ENCODE measurements at regions not wholly inside any gene's neighbourhood (a gene's known extent, or its start where the extent isn't known, plus 50 kb on each side); places are given as distances from the start of the nearest gene placed in this dataset.

DNA sequence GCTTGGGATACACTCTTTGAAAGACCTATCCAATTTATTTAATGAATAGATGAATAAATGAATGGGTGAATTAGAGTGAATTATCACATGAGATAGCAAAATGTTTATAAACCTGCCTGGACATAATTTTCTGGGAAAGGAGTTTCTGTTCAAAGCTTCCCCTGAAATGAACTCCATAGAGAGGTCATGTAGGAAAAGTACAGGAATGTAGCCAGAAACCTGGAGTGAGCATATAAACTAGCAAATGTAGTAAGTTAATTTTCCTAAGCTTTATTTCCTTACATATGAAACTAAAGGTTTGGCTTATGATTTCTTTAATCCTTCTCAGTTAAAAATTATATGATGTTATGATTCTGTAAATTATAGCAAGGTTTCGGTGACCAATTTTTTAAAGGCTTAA, 380.3 kb upstream of the RSPO3 start:
- no TSS peak for BruUV-seq (replicated peaks)
- no peak overlapping the region for H3K4me3 ChIP-seq
- ATAC-seq, result no peak

DNA sequence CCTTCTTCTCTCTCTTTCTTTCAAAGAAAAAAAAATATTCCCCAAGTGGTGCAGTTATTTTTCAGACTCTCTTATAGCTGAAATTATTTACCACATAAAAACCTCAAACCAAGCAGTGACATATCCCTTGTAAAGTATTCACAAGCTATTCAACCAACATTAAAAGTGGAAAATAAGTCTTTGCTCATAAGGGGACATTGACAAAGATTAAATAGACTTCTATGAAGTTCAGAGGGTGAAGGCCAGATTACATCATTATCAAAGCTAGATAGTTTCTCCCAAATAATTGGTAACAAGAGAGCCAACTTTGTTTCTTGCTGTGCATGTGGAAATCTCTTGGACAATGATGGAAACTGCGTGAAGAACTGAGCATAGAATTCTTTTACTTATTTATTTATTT, 379.8 kb upstream of the RSPO3 start:
- no peaks in the 10 kb centered on the region for H3K4me1 ChIP-seq (ENCODE audit: control insufficient read depth, insufficient read depth, low read length)
- no peaks in the 10 kb centered on the region for H3K79me2 ChIP-seq (ENCODE audit: control insufficient read depth, insufficient read depth, low read length)
- 11% methylated on average over 1 of the region's 1 CpG for WGBS (ENCODE audit: insufficient coverage, insufficient replicate concordance, low lambda C conversion rate, missing lambda C conversion rate)
- intact Hi-C loops (cut with micrococcal nuclease; ENCODE audit: unreplicated experiment), result no loop called here
- H2AFZ ChIP-seq (ENCODE audit: control insufficient read depth, low read depth, low read length), result no peak overlapping the region
- H4K20me1 ChIP-seq (ENCODE audit: control insufficient read depth, insufficient read depth), result no peaks in the 10 kb centered on the region
- no peak overlapping the region for H3K27ac ChIP-seq (ENCODE audit: control insufficient read depth, insufficient read depth)
- no peaks in the 10 kb centered on the region for H3K27me3 ChIP-seq (replicated peaks in 1 of 2; ENCODE audit: control insufficient read depth in 2 of 2, insufficient read depth in 2 of 2, low read length in 1 of 2)
- no peak overlapping the region for H3K4me3 ChIP-seq
- CTCF ChIA-PET, result interaction anchor here (1.2 kb wide), 1 partner anchor 16 kb away, joined by 4 read pairs; no protein-coding TSS in a partner anchor
- H3K36me3 ChIP-seq (ENCODE audit: control insufficient read depth in 2 of 2, insufficient read depth in 2 of 2, low read length in 1 of 2), result no peaks in the 10 kb centered on the region
- RAD21 ChIA-PET (ENCODE audit: unreplicated experiment), result no interaction called here
- POLR2A ChIA-PET, result no interaction called here
- no peaks in the 10 kb centered on the region for H3K9me3 ChIP-seq (replicated peaks; ENCODE audit: control insufficient read depth, insufficient read depth, low read length)
- DNase-seq (ENCODE audit: low read depth, low spot score), result no peak
- no peak overlapping the region for H3K4me2 ChIP-seq (ENCODE audit: control insufficient read depth, insufficient read depth)
- ATAC-seq, result no peak
- H3K9ac ChIP-seq (ENCODE audit: control insufficient read depth, insufficient read depth, low read length), result no peak overlapping the region
- in situ Hi-C loops (cut with MboI), result no loop called here
- FAIRE-seq, result no peak
- no peak for TF ChIP-seq SP1 (IDR thresholded peaks at IDR 0.05; ENCODE audit: low read depth, low read length)
- no TSS peak for BruUV-seq (replicated peaks)
- SMC1A ChIA-PET (ENCODE audit: uncharacterized antibody, unreplicated experiment), result interaction anchor here (0.9 to 1.1 kb wide), 3 partner anchors 13 to 28 kb away, joined by 3 to 4 read pairs (median 3); no protein-coding TSS in a partner anchor

More for the DNA sequence above, 380.3 kb upstream of the RSPO3 start:
- SMC1A ChIA-PET (ENCODE audit: uncharacterized antibody, unreplicated experiment), result interaction anchor here (0.7 to 1.1 kb wide), 4 partner anchors 13 to 30 kb away, joined by 3 to 4 read pairs (median 3); no protein-coding TSS in a partner anchor
- WGBS (ENCODE audit: insufficient coverage, insufficient replicate concordance, low lambda C conversion rate, missing lambda C conversion rate), result 0% methylated on average over 1 of the region's 1 CpG
- in situ Hi-C loops (cut with MboI), result no loop called here
- Histone ChIP-seq H4K20me1 (ENCODE audit: control insufficient read depth, insufficient read depth) (no peaks in the 10 kb centered on the region), H3K4me1 (ENCODE audit: control insufficient read depth, insufficient read depth, low read length) (no peaks in the 10 kb centered on the region), H3K9ac (ENCODE audit: control insufficient read depth, insufficient read depth, low read length) (no peak overlapping the region), H2AFZ (ENCODE audit: control insufficient read depth, low read depth, low read length) (no peak overlapping the region), H3K4me2 (ENCODE audit: control insufficient read depth, insufficient read depth) (no peak overlapping the region), H3K27ac (ENCODE audit: control insufficient read depth, insufficient read depth) (no peak overlapping the region), H3K36me3 (ENCODE audit: control insufficient read depth in 2 of 2, insufficient read depth in 2 of 2, low read length in 1 of 2) (no peaks in the 10 kb centered on the region), H3K79me2 (ENCODE audit: control insufficient read depth, insufficient read depth, low read length) (no peaks in the 10 kb centered on the region), H3K27me3 (replicated peaks in 1 of 2; ENCODE audit: control insufficient read depth in 2 of 2, insufficient read depth in 2 of 2, low read length in 1 of 2) (no peaks in the 10 kb centered on the region), H3K9me3 (replicated peaks; ENCODE audit: control insufficient read depth, insufficient read depth, low read length) (no peaks in the 10 kb centered on the region)
- FAIRE-seq, result no peak
- intact Hi-C loops (cut with micrococcal nuclease; ENCODE audit: unreplicated experiment), result no loop called here
- CTCF ChIA-PET, result interaction anchor here (1.2 to 1.4 kb wide), 2 partner anchors 11 to 16 kb away, joined by 3 to 4 read pairs; no protein-coding TSS in a partner anchor
- no peak for DNase-seq (ENCODE audit: low read depth, low spot score)
- TF ChIP-seq MEF2B (IDR thresholded peaks at IDR 0.05; ENCODE audit: partially characterized antibody, poor library complexity, severe bottlenecking) (no peak), DPF2 (IDR thresholded peaks at IDR 0.05) (no peak), CREB1 (IDR thresholded peaks at IDR 0.05; ENCODE audit: low read depth) (no peak), HDAC2 (IDR thresholded peaks at IDR 0.05) (no peak), RAD21 (IDR thresholded peaks at IDR 0.05; ENCODE audit: insufficient read depth, low read depth, low read length) (no peak), TBL1XR1 (IDR thresholded peaks at IDR 0.05; ENCODE audit: low read depth, low read length) (no peak), KDM1A (IDR thresholded peaks at IDR 0.05; ENCODE audit: borderline replicate concordance) (no peak), TCF7 (IDR thresholded peaks at IDR 0.05; ENCODE audit: borderline replicate concordance) (no peak), NR2C1 (IDR thresholded peaks at IDR 0.05) (no peak), STAT1 (conservative IDR thresholded peaks at IDR 0.05) (no peak), FOXK2 (IDR thresholded peaks at IDR 0.05) (no peak), BCL11A (IDR thresholded peaks at IDR 0.05; ENCODE audit: low read depth, low read length) (no peak), POU2F2 (IDR thresholded peaks at IDR 0.05; ENCODE audit: borderline replicate concordance, low read depth, low read length) (no peak), MXI1 (IDR thresholded peaks at IDR 0.05; ENCODE audit: low read depth, low read length) (no peak), RELA (IDR thresholded peaks at IDR 0.05; ENCODE audit: borderline replicate concordance, partially characterized antibody) (no peak)
- TF ChIP-seq, protein P1, sequence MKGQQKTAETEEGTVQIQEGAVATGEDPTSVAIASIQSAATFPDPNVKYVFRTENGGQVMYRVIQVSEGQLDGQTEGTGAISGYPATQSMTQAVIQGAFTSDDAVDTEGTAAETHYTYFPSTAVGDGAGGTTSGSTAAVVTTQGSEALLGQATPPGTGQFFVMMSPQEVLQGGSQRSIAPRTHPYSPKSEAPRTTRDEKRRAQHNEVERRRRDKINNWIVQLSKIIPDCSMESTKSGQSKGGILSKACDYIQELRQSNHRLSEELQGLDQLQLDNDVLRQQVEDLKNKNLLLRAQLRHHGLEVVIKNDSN (IDR thresholded peaks at IDR 0.05; ENCODE audit: borderline replicate concordance, extremely low read length, insufficient read depth, low read depth, low read length), result no peak
- POLR2A ChIA-PET, result no interaction called here
- RAD21 ChIA-PET (ENCODE audit: unreplicated experiment), result no interaction called here

All from GM12878 (cell line).